ENCODE measurements at regions not wholly inside any gene's neighbourhood (a gene's known extent, or its start where the extent isn't known, plus 50 kb on each side); places are given as distances from the start of the nearest gene placed in this dataset.

- DNase-seq (ENCODE audit: low read depth) = no peak
These were observed 661.7 kb downstream of the MCTP2 start for GRCh38 chr15:94893091-94893490.

DNA sequence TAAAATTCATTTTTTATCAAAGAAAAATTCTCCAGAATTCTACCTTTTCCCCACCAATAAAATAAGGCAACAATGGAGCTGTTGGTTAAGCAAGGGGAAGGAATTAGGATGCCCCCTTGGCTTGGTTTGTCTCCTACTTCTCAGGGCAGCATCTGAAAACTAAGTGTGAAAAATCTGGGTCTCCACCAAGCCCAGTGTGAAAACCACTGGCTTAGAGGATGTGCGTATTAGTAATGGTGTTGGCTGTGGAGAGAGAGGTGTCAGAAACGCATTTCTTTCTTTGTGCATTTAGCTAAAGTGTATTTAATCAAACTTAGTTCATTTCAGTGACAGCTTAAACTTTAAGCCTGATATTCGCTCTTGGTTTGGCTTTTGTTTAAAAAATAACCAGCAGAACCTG lies 662.7 kb downstream of the MCTP2 start:
- no peak for DNase-seq (ENCODE audit: low read depth)

DNA sequence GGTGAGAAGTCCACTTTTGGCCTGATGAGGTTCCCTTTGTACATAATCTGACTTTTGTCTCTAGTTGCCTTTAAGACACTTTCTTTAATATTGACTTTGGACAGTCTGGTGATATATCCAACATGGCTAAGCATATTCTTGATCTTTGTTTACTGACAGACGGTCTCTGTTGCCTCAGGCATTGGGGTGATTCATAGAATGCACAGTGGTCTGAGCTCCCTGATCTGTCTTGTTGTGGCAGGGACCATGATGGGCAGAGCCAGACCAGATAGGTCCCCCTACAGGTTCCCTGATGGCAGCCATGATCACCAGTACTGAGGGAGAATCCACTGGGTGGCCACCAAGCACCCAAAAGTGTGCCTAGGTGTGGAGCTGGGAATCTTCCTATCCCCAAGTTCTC lies 678.1 kb downstream of the MCTP2 start:
- no peak for DNase-seq (ENCODE audit: low read depth)

DNA sequence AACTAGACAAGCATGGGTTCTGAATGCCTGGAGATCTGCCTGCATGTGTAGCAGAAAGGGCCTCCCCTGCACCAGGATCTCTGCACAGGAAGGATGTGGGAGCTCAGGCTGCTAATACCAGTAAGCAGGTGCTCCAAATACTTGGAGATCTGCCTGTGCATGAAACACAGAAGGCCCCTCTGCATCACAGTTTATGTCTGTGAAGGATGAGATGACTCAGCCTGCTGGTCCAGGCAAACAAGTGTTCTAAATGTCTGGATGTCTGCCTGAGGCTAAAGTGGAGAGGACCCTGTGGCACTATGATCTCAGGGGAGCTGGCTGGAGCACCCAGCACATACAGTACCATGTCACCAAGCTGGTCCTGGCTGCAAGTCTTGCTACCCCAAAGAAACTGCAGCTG lies 678.8 kb downstream of the MCTP2 start:
- no peak for DNase-seq (ENCODE audit: low read depth)

DNA sequence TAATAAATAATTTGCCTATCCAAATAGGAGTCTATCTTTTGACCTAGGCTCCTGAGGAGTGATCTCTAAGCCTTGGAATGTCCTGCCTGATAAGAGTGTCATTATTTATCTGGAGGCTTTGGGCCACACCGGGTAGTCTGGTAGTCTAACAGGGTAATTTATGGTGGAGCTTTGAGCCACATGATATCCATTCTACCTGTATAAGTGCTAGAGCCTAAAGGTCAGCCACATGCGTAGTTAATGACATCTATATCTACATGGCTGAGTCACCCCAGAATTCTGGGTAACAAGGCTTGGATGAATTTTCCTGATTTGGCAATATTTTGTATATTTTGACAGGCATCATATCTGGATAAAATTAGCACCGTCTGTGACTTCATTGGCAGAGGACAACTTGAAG lies 681.4 kb downstream of the MCTP2 start:
- no peak for DNase-seq (ENCODE audit: low read depth)

GRCh38 chr15:94917068-94917467 lies 685.7 kb downstream of the MCTP2 start:
- DNase-seq (ENCODE audit: low read depth) = no peak

DNA sequence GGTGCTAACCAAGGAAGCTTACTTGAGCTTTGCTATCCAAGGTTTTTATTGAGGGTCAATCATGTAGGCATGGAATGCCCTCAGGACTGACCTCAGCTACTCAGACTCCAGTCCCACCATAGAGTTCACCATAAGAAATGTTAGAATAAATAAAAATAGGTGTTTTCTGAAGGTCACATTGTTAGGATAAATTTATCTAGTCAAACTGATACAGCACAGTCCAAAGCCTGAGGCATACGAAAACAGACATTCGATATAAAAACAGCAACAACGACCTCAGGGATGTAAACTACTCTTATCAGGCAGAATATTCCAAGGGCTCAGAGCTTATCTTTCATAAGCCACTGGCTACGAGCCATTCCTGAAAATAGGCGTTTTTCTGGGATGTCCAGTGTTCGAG lies 690.6 kb downstream of the MCTP2 start:
- no peak for DNase-seq (ENCODE audit: low read depth)

DNA sequence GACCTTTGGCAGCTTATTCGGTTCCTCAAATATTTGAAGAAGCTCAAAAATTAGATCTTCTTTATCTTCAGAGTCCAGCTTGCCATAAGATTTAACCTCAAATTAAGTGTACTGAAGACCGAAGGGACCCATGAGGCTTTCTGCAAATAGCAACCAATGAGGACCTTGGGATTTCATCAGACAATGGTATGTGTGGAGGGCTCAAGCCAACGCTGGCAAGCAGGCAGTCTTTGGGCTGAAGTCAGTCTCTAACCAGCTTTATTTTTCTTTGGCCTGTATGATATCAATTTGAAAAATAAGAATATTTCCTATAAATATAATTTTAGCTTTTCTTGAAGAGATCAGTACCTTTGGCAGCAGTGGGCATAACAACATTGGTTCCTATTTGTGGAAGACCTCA lies 692.7 kb downstream of the MCTP2 start:
- DNase-seq (ENCODE audit: low read depth) = no peak

- no peak for DNase-seq (ENCODE audit: low read depth)
These were observed 693.7 kb downstream of the MCTP2 start for GRCh38 chr15:94924971-94925598.

GRCh38 chr15:94925680-94926079 lies 694.3 kb downstream of the MCTP2 start:
- DNase-seq (ENCODE audit: low read depth) = no peak

- no peak for DNase-seq (ENCODE audit: low read depth)
These were observed 695.6 kb downstream of the MCTP2 start for GRCh38 chr15:94927003-94927402.

DNA sequence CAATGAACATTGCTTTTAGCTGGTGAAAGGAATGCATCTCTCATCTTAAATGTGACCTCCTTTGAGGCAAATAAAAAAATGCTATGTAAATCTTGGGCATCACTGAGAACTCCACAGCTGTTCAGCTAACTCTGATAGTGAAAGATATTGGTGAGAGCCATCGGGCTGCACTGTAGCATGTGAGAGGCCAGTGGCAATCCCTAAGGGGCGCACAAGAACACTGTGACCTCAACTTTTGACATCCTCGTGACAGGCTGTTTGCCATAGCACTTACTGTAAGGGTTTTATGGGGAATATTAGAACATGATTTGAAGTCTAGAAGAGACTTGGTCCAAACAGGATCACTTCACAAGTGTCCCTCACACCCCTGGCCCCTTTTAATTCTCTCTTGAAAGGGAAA lies 697.9 kb downstream of the MCTP2 start:
- DNase-seq (ENCODE audit: low read depth) = no peak

- DNase-seq (ENCODE audit: low read depth) = no peak
These were observed 699.1 kb downstream of the MCTP2 start for GRCh38 chr15:94930441-94930840.

- DNase-seq (ENCODE audit: low read depth) = no peak
These were observed 699.6 kb downstream of the MCTP2 start for GRCh38 chr15:94930960-94931359.

DNA sequence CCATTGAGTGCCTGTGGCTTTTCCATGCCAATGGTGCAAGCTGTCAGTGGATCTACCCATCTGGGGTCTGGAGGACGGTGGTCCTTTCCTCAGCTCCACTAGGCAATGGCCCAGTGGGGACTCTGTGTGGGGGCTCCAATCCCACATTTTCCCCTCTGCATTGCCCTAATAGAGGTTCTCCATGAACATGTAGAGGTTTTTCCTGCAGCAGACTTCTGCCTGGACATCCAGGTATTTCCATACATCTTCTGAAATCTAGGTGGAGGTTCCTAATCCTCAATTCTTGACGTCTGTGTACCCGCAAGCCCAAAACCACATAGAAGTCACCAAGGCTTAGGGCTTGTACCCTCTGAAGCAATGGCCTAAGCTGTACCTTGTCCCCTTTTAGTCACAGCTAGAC lies 703.1 kb downstream of the MCTP2 start:
- DNase-seq (ENCODE audit: low read depth) = no peak

DNA sequence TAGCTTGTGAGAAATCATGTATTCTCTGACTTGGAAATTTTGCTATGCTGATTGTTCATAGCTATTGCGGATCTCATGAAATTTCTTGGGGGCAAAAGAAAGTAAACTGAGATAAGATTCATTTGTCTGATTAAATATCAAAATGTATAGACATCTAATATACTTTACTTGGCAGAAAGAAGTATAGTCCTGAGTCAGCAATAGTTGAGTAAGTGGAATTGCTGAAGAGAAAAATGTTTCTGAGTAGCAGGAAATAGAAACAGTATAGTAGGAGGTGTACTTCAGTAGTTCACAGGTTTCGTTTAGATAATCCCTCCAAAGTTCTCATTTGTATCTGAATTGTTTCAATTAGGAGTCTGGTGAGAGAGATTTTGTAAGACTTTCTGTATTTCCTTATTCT lies 705.9 kb downstream of the MCTP2 start:
- DNase-seq (ENCODE audit: low read depth) = no peak

GRCh38 chr15:94943888-94944287 lies 712.5 kb downstream of the MCTP2 start:
- DNase-seq (ENCODE audit: low read depth) = no peak

GRCh38 chr15:94951538-94951937 lies 720.2 kb downstream of the MCTP2 start:
- no peak for DNase-seq (ENCODE audit: low read depth)

- no peak for DNase-seq (ENCODE audit: low read depth)
These were observed 732.6 kb downstream of the MCTP2 start for GRCh38 chr15:94963953-94964352.

- no peak for DNase-seq (ENCODE audit: low read depth)
These were observed 734.2 kb downstream of the MCTP2 start for GRCh38 chr15:94965593-94965992.

DNA sequence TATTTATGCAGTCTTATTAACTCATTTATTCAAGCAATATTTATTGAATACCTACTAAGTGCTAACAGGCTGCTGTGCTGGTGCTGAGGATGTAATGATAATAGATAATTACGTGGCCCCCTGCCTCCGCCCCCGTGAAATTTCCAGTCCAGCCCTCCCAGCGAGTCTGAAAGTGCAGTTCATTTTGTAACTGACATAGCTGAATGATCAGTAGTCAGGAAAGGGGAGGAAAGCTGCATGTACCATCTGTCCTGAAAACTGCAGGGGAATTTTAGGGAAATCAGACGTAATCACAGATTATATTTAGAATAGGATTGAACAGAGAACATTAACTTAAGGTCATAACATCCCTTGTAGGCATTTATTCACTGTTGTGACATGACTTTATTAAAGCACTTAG lies 736.8 kb downstream of the MCTP2 start:
- no peak for DNase-seq (ENCODE audit: low read depth)

DNA sequence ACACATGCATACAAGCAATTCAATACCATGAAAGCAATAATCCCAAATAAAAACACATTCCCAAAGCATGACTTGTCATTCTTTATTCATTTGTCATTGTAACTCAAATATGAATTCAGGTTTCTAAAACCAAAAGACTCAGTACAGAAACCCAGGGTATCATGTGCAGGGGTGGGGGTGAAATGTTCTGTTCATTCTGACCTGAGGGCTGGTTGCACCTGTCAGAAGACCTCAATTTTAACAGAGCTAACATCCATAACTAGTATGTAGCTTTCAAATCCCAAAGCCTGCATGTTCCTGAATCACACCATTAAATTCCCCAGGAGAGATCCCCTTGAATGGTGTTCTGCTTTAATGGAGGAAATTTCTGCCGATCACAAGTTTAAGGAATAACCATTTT lies 738.7 kb downstream of the MCTP2 start:
- no peak for DNase-seq (ENCODE audit: low read depth)

DNA sequence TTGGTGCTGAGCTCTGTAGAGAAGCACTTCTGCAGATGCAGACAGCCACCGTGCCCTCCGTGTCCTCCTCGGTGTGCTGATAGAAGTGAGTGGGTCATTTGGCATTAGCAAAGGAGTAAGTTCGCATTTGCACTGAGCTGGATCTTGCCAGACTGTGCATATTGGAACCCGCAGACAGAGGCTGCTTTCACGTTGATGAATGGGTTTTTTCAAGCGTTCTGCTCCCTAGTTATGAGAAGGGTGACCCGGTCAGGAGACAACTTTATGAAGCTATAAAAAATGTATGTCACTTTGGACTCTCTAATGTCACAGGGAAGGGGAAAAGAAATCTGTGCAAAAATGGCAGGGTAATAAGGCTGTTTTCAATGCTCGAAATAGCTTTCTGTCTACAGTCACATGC lies 739.4 kb downstream of the MCTP2 start:
- DNase-seq (ENCODE audit: low read depth) = no peak

DNA sequence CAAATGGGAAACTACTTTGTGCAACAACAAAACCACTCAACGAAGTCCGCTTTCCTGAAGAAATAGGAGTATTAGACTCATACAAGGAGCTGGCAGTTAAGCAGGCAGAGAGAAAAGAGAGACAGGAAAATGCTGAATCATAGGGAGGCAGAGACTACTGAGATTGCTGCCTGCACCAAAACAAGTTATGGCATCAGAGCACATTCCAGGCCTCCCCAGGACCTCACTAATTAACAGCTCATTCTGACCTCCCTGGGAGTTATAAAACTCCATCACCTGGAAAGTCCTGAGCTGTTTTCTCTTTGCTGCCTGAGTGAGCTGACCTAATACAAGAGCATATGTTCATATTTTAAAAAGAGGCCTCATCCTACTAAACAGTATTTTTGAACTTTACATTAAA lies 741.0 kb downstream of the MCTP2 start:
- DNase-seq (ENCODE audit: low read depth) = no peak

GRCh38 chr15:94987085-94987484 lies 755.7 kb downstream of the MCTP2 start:
- no peak for DNase-seq (ENCODE audit: low read depth)

Measured in T follicular helper cell (primary cell).